ENCODE measurements at regions not wholly inside any gene's neighbourhood (a gene's known extent, or its start where the extent isn't known, plus 50 kb on each side); places are given as distances from the start of the nearest gene placed in this dataset.

DNA sequence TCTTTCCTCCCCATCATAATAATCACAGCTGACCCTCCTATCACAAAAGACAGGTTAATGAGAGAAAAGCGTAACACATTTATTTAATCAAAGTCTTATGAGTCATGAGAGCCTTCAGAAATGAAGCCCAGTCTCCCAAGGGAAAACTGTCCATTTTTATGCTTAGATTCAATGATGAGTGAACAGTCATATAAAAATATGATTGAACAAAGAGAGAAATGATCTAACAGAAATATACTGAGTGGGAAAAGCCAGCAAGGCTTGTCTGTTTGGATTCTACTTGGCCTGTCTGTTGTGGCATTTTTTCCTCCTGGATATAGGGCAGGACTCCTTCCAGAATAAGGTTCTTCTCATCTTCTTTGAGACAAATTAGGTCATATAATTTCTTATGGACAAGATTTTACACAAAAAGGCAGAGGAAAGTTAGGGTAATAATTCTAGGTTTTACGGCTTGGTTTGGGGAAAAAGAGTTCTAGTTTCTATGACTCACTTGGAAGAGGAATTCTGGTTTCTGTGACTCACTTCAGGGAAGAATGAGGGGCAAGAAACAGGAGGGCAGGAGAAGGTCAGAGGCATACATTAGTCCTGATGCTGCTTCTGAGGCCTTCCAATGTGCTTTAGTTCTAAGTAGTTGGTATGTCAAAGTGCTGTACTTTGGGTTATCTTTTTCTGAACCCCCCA lies 534.2 kb downstream of the ZIC1 start:
- Histone ChIP-seq H3K9me3 (no peaks in the 10 kb centered on the region), H3K27ac (no peak overlapping the region), H3K27me3 (no peaks in the 10 kb centered on the region), H3K4me1 (no peaks in the 10 kb centered on the region), H3K36me3 (no peaks in the 10 kb centered on the region), H3K4me3 (no peak overlapping the region)
- DNase-seq = no peak
- WGBS, 2 donors = 91 to 92% methylated on average over 2 of the region's 2 CpGs
- peak in 1 of 2 donors; percentile 55 for ATAC-seq (ENCODE audit: low FRiP score in 2 of 2)
- TF ChIP-seq POLR2A (IDR thresholded peaks at IDR 0.05) (no peak), EP300 (IDR thresholded peaks at IDR 0.05) (no peak), POLR2AphosphoS5 (IDR thresholded peaks at IDR 0.05) (no peak)
- TF ChIP-seq, protein P1, sequence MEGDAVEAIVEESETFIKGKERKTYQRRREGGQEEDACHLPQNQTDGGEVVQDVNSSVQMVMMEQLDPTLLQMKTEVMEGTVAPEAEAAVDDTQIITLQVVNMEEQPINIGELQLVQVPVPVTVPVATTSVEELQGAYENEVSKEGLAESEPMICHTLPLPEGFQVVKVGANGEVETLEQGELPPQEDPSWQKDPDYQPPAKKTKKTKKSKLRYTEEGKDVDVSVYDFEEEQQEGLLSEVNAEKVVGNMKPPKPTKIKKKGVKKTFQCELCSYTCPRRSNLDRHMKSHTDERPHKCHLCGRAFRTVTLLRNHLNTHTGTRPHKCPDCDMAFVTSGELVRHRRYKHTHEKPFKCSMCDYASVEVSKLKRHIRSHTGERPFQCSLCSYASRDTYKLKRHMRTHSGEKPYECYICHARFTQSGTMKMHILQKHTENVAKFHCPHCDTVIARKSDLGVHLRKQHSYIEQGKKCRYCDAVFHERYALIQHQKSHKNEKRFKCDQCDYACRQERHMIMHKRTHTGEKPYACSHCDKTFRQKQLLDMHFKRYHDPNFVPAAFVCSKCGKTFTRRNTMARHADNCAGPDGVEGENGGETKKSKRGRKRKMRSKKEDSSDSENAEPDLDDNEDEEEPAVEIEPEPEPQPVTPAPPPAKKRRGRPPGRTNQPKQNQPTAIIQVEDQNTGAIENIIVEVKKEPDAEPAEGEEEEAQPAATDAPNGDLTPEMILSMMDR (IDR thresholded peaks at IDR 0.05) = no peak

- H3K36me3 ChIP-seq = no peaks in the 10 kb centered on the region
- no peaks in the 10 kb centered on the region for H3K4me1 ChIP-seq
- WGBS, 2 donors = 29 to 43% methylated on average over 4 of the region's 4 CpGs
- peak in 1 of 2 donors; percentile 22 for DNase-seq
- TF ChIP-seq, protein P1 (IDR thresholded peaks at IDR 0.05) = peak in 4 of 6 experiments; percentile 17 to 35 (median 31)
- no peak for TF ChIP-seq POLR2AphosphoS5 (IDR thresholded peaks at IDR 0.05)
- H3K27me3 ChIP-seq = no peaks in the 10 kb centered on the region
- peak overlapping the region in 3 of 4 donors; percentile 10 to 39 (median 13) for H3K4me3 ChIP-seq
- no peaks in the 10 kb centered on the region for H3K9me3 ChIP-seq
- no peak overlapping the region for H3K27ac ChIP-seq
- peak in 1 of 2 donors; percentile 84 for ATAC-seq (ENCODE audit: low FRiP score in 2 of 2)
Measured at GRCh38 chr3:147945968-147946519, 536.9 kb downstream of the ZIC1 start.

- H3K4me3 ChIP-seq = no peak overlapping the region
- WGBS, 2 donors = 88 to 100% methylated on average over 1 of the region's 1 CpG
- ATAC-seq (ENCODE audit: low FRiP score in 2 of 2) (no peak), DNase-seq (no peak)
- H3K36me3 ChIP-seq = no peaks in the 10 kb centered on the region
- H3K27ac ChIP-seq = no peak overlapping the region
- H3K9me3 ChIP-seq = no peaks in the 10 kb centered on the region
- no peaks in the 10 kb centered on the region for H3K4me1 ChIP-seq
- TF ChIP-seq EP300 (IDR thresholded peaks at IDR 0.05) (no peak), POLR2AphosphoS5 (IDR thresholded peaks at IDR 0.05) (no peak), POLR2A (IDR thresholded peaks at IDR 0.05) (no peak)
- TF ChIP-seq, protein P1 (IDR thresholded peaks at IDR 0.05) = no peak
- no peaks in the 10 kb centered on the region for H3K27me3 ChIP-seq
Measured at GRCh38 chr3:147956615-147957014, 547.5 kb downstream of the ZIC1 start.

- no peak for TF ChIP-seq POLR2AphosphoS5 (IDR thresholded peaks at IDR 0.05)
- no peak for TF ChIP-seq POLR2A (IDR thresholded peaks at IDR 0.05)
- TF ChIP-seq, protein P1 (IDR thresholded peaks at IDR 0.05) = no peak
- no peak for TF ChIP-seq EP300 (IDR thresholded peaks at IDR 0.05)
- DNase-seq (no peak), ATAC-seq (ENCODE audit: low FRiP score in 2 of 2) (no peak)
- no peaks in the 10 kb centered on the region for H3K9me3 ChIP-seq
- no peak overlapping the region for H3K4me3 ChIP-seq
- H3K36me3 ChIP-seq = no peaks in the 10 kb centered on the region
- 70 to 71% methylated on average over 1 of the region's 1 CpG for WGBS, 2 donors
- no peaks in the 10 kb centered on the region for H3K4me1 ChIP-seq
- no peaks in the 10 kb centered on the region for H3K27me3 ChIP-seq
- no peak overlapping the region for H3K27ac ChIP-seq
Measured at GRCh38 chr3:147958754-147959153, 549.6 kb downstream of the ZIC1 start.

DNA sequence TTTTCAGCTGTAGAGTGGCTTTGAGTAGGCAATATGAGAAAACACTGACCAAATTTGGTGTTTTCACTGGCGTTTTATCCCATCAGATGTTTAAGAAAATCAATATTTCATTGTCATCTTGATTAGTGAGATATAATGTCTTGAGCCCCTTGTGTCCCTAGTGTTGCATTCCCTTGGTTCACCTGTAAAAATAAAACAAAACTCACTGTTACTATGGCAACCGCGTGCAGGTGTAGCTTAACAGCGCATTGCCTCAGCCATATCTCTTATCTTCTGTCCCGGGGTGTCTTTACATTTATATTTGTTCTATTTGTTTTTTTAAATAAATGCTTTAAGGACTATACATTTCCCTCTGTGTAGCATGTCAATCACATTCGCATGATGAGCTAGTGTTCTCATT lies 551.6 kb downstream of the ZIC1 start:
- DNase-seq = no peak
- Histone ChIP-seq H3K27ac (no peak overlapping the region), H3K27me3 (no peaks in the 10 kb centered on the region), H3K4me1 (no peaks in the 10 kb centered on the region), H3K4me3 (no peak overlapping the region), H3K36me3 (no peaks in the 10 kb centered on the region), H3K9me3 (no peaks in the 10 kb centered on the region)
- no peak for ATAC-seq (ENCODE audit: low FRiP score in 2 of 2)
- 77 to 79% methylated on average over 6 of the region's 6 CpGs for WGBS, 2 donors
- TF ChIP-seq POLR2A (IDR thresholded peaks at IDR 0.05) (no peak), EP300 (IDR thresholded peaks at IDR 0.05) (no peak), POLR2AphosphoS5 (IDR thresholded peaks at IDR 0.05) (no peak)
- TF ChIP-seq, protein P1 (IDR thresholded peaks at IDR 0.05) = no peak
